ENCODE measurements at regions not wholly inside any gene's neighbourhood (a gene's known extent, or its start where the extent isn't known, plus 50 kb on each side); places are given as distances from the start of the nearest gene placed in this dataset.

- TF ChIP-seq CTCF (IDR thresholded peaks at IDR 0.05) (no peak), POLR2A (IDR thresholded peaks at IDR 0.05) (no peak), POLR2AphosphoS5 (IDR thresholded peaks at IDR 0.05; ENCODE audit: insufficient read depth in 1 of 2, low read depth in 1 of 2) (no peak)
Observed at GRCh38 chr5:116765441-116765840, 190.8 kb upstream of the SEMA6A start.

All from vagina (tissue), 2 donors.